ENCODE measurements at regions not wholly inside any gene's neighbourhood (a gene's known extent, or its start where the extent isn't known, plus 50 kb on each side); places are given as distances from the start of the nearest gene placed in this dataset.

GRCh38 chr3:72086743-72087087 is 301.8 kb upstream of the PROK2 start:
- TF ChIP-seq CTCF (IDR thresholded peaks at IDR 0.05; ENCODE audit: poor library complexity) (no peak), EZH2phosphoT487 (IDR thresholded peaks at IDR 0.05; ENCODE audit: low read depth, severe bottlenecking, unreplicated experiment) (no peak)

All from hepatocyte (in vitro differentiated cells).